Thyroid gland (tissue), 4 donors: ENCODE measurements at regions not wholly inside any gene's neighbourhood (a gene's known extent, or its start where the extent isn't known, plus 50 kb on each side); places are given as distances from the start of the nearest gene placed in this dataset.

Source experiments
- DNase-seq, 2 donors: peaks; one replicate each; pipeline ENCODE4 v3.0.0-alpha.2; 2019
- H3K27ac ChIP-seq, 3 donors: fragments of 200-600 bp; sonication (generic); 1 replicate in 2 of 3; 2 replicates in 1 of 3; pipeline ENCODE4 v1.5.1; 2016 to 2019; ENCODE audit warnings: mild to moderate bottlenecking in 1 of 3, moderate library complexity in 1 of 3
- H3K27me3 ChIP-seq: fragments of 200-600 bp; sonication (generic); one replicate; pipeline ENCODE4 v1.5.1; 2019
- H3K36me3 ChIP-seq, 2 donors: fragments of 200-600 bp; sonication (generic); one replicate each; pipeline ENCODE4 v1.5.1; 2016 to 2019
- H3K4me1 ChIP-seq, 2 donors: fragments of 200-600 bp; sonication (generic); one replicate each; pipeline ENCODE4 v1.5.1; 2017 to 2019
- H3K4me3 ChIP-seq, 3 donors: fragments of 200-600 bp; sonication (generic); replicated peaks in 1 of 3; 1 replicate in 2 of 3; 2 replicates in 1 of 3; pipeline ENCODE4 v1.5.1; 2016; ENCODE audit warnings: mild to moderate bottlenecking in 1 of 3
- H3K9me3 ChIP-seq: fragments of 200-600 bp; sonication (generic); one replicate; pipeline ENCODE4 v1.5.1; 2017
- CTCF ChIP-seq, 6 experiments: fragments of 200-600 bp in 3 of 6; fragments of 450-650 bp in 3 of 6; sonication (generic) in 3 of 6; IDR thresholded peaks; one replicate each; pipeline ENCODE4 v1.5.1; 2016 to 2019; ENCODE audit warnings: antibody characterized with exemption in 6 of 6, mild to moderate bottlenecking in 2 of 6, inconsistent platforms in 1 of 6, moderate library complexity in 1 of 6
- POLR2A ChIP-seq, 2 donors: fragments of 450-650 bp; IDR thresholded peaks; one replicate each; pipeline ENCODE4 v1.6.1; 2017; ENCODE audit warnings: antibody characterized with exemption in 2 of 2, mild to moderate bottlenecking in 2 of 2, moderate library complexity in 1 of 2
- WGBS, 2 donors: methylation state at CpG; one replicate each; pipeline ENCODE4 v1.1.5; 2017; 5-methylcytosine and 5-hydroxymethylcytosine counted together
- intact Hi-C: fragments of 100-400 bp; cut with DNase I; formaldehyde crosslinking; loops from one replicate; pipeline ENCODE4 v1.15.1; 2023

- DNase-seq: no peak
- Histone ChIP-seq H3K36me3 (no peaks in the 10 kb centered on the region), H3K9me3 (no peaks in the 10 kb centered on the region), H3K27me3 (no peaks in the 10 kb centered on the region), H3K4me1 (peaks cover 0 to 8% of the 10 kb centered on the region in 2 donors), H3K27ac (no peak overlapping the region), H3K4me3 (no peak overlapping the region)
- 91 to 98% methylated on average over 4 of the region's 4 CpGs for WGBS, 2 donors
- intact Hi-C loops: no loop called here
- TF ChIP-seq CTCF (IDR thresholded peaks at IDR 0.05) (no peak), POLR2A (IDR thresholded peaks at IDR 0.05) (no peak)
Measured at GRCh38 chr10:2989292-2989947, 77.9 kb upstream of the PFKP start.

- TF ChIP-seq CTCF (IDR thresholded peaks at IDR 0.05) (no peak), POLR2A (IDR thresholded peaks at IDR 0.05) (no peak)
- 44 to 46% methylated on average over 2 of the region's 2 CpGs for WGBS, 2 donors
Measured at GRCh38 chr10:2987185-2987768, 80.1 kb upstream of the PFKP start.

GRCh38 chr10:2986391-2986801, 81.0 kb upstream of the PFKP start:
- intact Hi-C loops: no loop called here
- no peak for DNase-seq
- Histone ChIP-seq H3K36me3 (no peaks in the 10 kb centered on the region), H3K4me1 (peaks cover 0 to 2% of the 10 kb centered on the region in 2 donors), H3K4me3 (no peak overlapping the region), H3K27me3 (no peaks in the 10 kb centered on the region), H3K27ac (no peak overlapping the region), H3K9me3 (no peaks in the 10 kb centered on the region)
- no peak for TF ChIP-seq POLR2A (IDR thresholded peaks at IDR 0.05)
- 55 to 61% methylated on average over 11 of the region's 11 CpGs for WGBS, 2 donors

More at GRCh38 chr10:2987185-2987768, 80.1 kb upstream of the PFKP start:
- Histone ChIP-seq H3K27me3 (no peaks in the 10 kb centered on the region), H3K4me3 (no peak overlapping the region), H3K36me3 (no peaks in the 10 kb centered on the region), H3K4me1 (no peaks in the 10 kb centered on the region), H3K27ac (no peak overlapping the region), H3K9me3 (no peaks in the 10 kb centered on the region)
- intact Hi-C loops: no loop called here
- no peak for DNase-seq

GRCh38 chr10:2985729-2986232, 81.6 kb upstream of the PFKP start:
- no peak overlapping the region for H3K4me3 ChIP-seq

GRCh38 chr10:2984682-2985081, 82.7 kb upstream of the PFKP start:
- H3K4me1 ChIP-seq: peaks cover 0 to 9% of the 10 kb centered on the region in 2 donors
- no peak for TF ChIP-seq POLR2A (IDR thresholded peaks at IDR 0.05)
- TF ChIP-seq CTCF (IDR thresholded peaks at IDR 0.05): no peak
- H3K36me3 ChIP-seq: no peaks in the 10 kb centered on the region
- no peaks in the 10 kb centered on the region for H3K9me3 ChIP-seq
- no peak overlapping the region for H3K27ac ChIP-seq
- intact Hi-C loops: no loop called here
- no peaks in the 10 kb centered on the region for H3K27me3 ChIP-seq
- no peak overlapping the region for H3K4me3 ChIP-seq
- DNase-seq: no peak
- 76 to 84% methylated on average over 6 to 10 of the region's 10 CpGs for WGBS, 2 donors

More at GRCh38 chr10:2985729-2986232, 81.6 kb upstream of the PFKP start:
- TF ChIP-seq CTCF (IDR thresholded peaks at IDR 0.05) (no peak), POLR2A (IDR thresholded peaks at IDR 0.05) (no peak)
- DNase-seq: peak in 1 of 2 donors; percentile 25
- H3K9me3 ChIP-seq: no peaks in the 10 kb centered on the region
- H3K27me3 ChIP-seq: no peaks in the 10 kb centered on the region
- intact Hi-C loops: no loop called here
- H3K4me1 ChIP-seq: peaks cover 0 to 4% of the 10 kb centered on the region in 2 donors
- WGBS, 2 donors: 57 to 63% methylated on average over 11 of the region's 11 CpGs
- H3K36me3 ChIP-seq: no peaks in the 10 kb centered on the region
- H3K27ac ChIP-seq: no peak overlapping the region
